GM21723 (cell line): ENCODE measurements at regions not wholly inside any gene's neighbourhood (a gene's known extent, or its start where the extent isn't known, plus 50 kb on each side); places are given as distances from the start of the nearest gene placed in this dataset.
"Not testable (repeated sequence)": the region's sequence is repeated elsewhere in the genome, so short reads cannot be mapped to it uniquely, and the experiment has no call there.

ENCODE experiments used
- ATAC-seq: cut with Tn5 transposase; IDR thresholded peaks from one replicate; pipeline ENCODE4 v1.9.1; 2021; ENCODE audit warnings: mild to moderate bottlenecking, moderate library complexity; ENCODE audit not compliant: unreplicated experiment

DNA sequence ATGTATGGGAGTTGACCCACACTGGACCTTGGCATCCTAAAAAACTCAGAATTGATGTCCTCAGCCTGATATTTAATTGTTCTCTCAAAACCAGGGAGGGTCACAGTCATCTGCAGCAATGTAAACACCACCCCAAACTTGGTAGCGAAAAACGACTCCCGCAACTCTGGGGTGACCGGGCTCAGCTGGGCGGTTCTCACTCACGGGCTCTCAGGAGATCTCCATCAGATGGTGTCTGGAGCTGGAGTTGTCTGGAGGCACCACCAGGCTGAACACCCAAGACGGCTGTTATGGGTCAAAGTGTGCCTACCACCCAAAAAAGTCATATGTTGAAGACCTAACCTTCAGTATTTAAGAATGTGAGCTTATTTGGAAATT lies 50.9 kb upstream of the NXT1 start:
- ATAC-seq: no peak

DNA sequence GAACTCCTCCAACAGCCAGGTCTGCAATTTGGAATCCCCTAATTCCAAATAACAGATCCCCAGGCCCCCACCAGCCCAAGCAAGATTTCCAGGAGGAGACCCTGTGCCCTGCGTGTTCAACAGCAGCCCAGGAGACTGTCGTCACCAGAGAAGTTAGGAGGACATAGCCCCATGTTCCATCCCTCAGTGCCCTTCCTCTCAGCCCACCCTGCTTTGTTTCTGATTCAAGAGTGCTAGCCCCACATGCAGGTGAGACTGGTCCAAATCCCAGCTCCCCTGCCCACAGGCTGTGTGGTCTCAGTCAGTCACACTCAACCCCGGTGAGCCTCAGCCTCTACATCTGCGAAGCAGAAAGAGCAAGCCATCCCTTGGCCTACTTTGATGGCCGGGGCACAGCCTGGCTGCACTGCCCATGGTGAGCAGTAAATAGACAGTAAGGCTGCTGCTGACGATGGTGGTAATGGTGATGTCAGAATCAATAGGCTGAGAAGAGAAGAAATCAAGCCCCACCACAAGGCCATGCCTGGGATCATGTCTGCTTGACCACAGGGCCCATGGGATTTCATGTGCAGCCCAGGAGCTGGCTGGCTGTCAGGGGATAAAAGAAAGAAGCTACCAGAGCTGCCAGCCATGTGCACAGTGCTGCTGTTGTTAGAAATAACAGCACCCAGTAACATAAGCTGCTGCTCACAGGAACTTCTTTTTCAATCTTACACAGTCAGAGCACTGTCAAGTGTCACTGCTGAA lies 51.5 kb upstream of the NXT1 start:
- ATAC-seq: no peak

DNA sequence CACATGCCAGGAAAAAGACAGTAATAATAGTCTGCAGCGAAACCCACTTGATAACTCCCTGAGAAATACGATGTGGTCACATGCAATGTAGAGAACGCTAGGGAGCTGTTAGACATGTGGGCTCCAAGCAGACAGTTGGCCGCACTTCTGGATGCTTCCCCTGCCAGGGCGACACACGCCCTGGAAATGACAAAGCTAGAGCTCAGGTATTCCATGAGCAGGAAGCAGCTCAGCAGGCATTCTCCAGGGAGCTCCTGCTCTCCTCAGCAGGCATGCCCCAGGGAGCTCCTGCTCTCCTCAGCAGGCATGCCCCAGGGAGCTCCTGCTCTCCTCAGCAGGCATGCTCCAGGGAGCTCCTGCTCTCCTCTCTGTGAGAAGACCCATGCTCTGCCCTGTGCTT lies 52.4 kb upstream of the NXT1 start:
- no peak for ATAC-seq

DNA sequence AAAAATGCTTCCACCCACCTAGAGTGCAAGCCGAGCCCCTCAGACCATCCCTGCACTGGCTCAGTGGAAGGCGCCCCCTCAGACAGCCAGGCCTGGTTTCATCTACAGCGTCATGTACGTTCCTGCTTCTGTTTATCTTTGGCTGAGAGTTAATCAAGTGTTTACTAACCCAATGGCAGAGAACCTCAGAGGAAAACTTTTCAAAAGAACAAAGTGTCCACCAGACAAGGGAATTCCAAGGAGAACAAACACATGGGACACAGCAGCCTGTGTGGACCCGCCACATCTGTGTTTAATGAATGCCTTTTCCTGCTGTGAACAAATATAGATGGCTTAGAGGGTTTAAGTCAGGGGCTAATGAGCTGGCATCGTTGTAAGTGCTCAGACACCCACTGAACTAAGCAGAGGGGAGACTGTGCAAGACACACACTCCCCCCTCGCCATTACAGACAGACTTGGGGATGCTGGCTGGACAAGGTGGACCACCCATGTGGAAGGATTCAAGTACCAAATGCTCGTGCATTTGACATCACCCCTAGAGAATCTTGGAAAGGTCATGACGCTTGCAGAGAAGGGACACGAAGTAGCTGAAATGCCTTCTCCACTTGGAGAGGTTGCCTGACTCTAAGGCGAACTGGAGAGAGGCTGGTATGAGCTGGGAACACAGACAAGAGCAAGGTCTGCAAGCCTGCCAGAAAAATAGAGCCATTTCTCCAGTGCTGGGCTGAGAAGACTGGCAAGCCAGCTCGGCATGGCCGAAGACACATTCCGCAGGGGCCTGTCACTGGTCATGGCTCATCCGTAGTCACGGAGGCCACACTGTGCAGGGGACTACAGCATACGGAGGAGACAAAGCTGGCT lies 53.5 kb upstream of the NXT1 start:
- ATAC-seq: no peak

DNA sequence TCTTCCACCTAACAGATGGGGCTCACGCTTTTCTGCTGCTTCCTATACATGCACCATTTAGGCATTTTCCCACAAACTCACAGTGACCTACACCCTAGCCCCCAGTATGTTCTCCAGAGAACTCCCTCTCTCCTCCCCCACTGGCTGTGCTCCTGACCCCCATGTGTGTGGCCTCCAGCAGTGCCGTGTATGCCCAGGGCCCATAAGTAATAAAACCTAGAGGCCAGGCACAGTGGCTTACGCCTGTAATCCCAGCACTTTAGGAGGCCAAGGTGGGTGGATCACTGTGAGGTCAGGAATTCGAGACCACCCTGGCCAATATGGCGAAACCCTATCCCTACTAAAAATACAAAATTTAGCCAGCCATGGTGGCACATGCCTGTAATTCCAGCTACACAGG lies 54.7 kb upstream of the NXT1 start:
- no peak for ATAC-seq

DNA sequence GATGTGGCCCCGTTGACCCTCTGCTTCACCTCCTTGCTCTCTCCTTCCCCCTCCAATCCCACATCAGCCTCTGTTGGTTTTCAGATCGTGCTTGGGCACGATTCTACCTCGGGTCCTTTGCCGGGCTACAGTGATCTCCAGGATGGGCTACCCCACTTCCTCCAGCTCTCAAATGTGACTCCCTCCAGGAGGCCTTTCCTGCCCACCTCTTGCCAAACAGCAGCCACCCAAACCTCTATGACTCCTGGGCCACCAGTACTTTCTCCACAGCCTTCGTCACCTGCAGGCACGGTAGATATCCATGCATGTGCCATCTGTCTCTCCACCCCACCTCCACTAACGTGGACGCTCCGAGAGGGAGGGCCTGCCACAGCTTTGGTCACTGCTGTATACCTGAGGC lies 55.9 kb upstream of the NXT1 start:
- ATAC-seq: no peak

DNA sequence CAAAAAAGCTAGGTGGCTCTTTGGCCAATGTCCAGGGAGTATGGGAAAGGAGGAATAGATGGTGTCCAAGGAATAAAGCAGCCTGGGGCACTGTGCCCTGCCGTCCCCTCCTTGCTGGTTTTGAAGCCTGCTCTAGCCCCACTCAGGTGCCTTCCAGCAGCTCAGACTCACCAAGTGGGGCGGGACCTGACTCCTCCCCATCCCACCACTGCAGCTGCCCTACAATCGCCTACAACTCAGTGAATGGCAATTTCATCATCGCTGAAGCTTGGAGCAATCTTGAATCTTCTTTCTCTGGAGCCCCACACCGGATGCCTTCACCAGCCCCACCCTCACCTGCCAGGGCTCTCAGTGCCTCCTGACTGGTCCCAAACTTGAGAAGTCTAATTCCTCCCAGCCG lies 56.4 kb upstream of the NXT1 start:
- ATAC-seq: no peak

DNA sequence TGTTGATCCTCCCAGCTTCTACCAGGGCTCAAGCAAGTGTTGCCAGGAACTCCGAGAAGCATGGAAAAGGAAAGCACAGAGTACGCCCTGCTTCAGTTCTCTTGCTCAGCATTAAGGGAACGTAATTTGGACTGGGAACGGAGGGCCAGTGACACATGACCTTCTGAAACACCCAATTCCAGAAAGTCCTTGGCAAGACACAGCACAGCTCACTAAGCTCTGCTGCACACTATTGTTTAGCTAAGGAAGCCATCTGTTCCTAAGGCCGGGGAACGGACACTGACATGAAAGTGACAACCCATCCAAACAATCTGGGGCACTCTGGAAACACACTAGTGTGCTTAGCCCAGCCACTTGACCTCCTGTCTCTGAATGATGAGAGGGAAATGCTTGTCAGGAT lies 56.9 kb upstream of the NXT1 start:
- no peak for ATAC-seq

DNA sequence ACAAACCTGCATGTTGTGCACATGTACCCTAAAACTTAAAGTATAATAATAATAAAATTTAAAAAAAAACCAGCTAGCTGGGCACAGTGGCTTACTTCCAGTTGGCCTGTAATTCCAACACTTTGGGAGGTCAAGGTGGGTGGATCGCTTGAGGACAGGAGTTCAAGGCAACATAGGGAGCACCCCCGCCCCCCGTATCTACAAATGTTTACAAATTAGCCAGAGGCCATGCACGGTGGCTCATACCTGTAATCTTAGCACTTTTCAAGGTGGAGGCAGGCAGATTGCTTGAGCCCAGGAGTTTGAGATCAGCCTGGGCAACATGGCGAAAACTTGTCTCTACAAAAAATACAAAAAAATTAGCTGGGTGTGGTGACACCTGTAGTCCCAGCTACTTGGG lies 58.3 kb upstream of the NXT1 start:
- ATAC-seq: not testable (repeated sequence)

DNA sequence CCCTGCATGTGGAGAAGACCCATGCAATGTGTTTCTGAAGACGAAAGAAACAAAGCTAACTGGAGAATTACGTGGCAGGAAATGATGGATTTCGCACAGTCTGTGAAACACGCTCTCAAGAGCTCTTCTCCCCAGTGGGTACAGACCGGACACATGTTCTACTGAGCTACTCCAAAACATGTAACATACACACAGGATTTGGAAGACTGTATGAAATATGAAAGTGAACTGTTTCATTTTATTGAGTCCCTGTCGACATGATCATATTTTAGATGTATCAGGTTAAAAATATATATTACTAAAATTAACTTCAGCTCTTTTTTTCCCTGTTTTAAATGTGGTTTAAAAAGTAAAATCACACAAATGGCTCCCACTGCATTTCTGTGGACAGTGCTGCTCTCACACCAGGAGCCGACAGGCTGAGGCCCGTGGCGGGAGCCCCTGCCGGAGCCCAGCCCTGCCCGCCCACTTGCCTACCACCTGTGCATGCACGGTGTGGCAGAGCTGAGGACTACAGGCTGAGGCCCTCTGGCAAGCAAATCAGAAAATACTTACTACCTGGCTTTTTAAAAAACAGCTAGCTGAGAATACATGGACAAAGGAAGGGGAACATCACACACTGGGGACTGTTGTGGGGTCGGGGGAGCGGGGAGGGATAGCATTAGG lies 58.9 kb upstream of the NXT1 start:
- ATAC-seq: no peak

DNA sequence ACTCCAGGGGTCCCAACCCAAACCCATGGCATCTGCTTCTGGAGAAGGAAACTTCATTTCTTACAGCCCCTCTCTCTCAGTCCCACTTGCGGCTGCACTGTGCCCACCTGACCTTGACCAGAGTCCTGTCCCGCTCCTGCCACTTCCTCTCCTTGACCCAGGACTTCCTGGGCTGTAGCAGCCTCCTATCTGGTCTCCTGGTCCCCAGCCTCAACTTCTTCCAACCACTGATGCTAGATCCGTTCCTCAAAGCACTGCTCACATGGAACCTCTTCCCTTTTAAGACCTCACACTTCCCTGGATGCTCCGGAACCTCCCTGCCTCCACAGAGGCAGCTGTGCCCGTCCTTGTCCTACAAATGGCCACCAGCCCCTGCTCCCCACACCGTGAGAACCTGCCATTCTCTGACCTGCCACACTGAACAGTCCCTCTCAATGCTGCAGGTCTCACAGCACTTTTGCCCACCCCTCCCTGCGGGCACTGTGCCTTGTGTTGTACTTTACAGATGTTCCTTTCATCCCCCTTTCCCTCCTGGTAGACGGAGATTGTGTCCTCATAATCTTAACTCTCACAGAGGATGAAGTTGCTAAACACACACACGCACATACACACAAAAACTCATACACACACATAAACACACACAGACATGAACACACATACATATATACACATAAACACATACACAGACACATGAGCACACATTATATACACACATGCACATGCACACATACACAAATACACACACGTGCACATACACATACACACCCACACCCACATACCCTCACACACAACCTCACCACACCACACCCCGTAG lies 59.6 kb upstream of the NXT1 start:
- no peak for ATAC-seq

DNA sequence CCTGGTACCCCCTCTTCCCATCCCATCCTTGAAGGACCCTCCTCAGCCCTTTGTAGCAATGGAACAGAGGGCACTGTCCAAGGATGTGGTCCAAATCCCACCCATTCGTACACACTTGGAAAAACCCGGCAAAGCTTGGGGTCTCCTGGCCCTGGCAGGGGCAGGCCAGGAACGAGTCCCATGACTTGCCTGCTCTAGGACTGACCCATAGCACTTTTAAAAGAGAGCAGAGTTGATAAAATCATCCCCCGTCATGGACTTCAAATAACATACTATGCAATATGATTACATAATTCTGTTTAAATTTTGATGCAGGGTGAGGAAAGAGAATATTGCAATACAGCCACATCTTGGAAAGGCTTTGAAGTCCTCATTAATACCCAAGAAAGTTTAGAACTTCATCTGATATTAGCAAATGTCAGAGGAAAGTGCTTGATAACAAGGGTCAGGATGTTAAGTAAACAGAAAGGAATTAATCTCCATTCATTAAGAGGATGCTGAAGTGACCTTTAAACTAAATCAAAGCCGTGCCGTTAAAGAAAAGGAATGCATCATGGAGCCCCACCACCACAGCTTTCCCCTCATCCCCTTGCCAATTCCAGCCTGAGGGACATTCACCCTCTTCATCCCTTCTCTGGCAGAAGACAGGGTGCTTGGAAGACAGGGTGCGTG lies 60.7 kb upstream of the NXT1 start:
- no peak for ATAC-seq

DNA sequence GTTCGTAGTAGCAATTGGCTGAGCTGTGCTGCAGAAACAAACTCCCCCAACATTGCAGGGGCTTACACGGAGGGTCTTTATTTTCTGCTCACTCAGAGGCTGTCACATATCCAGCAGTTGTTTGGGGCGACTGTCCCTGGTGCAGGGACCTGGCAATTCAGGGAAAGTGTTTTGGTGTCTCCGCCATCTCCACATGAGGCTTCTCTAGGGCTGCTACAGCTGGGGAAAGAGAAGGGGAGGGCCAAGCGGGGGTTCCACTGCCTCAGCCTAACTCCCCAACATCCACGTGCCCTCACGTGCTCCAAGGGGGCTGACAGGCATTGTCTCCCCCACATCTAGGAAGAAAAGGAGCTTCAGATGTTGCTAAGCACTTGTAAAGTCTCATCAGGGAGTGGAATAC lies 61.3 kb upstream of the NXT1 start:
- ATAC-seq: no peak

DNA sequence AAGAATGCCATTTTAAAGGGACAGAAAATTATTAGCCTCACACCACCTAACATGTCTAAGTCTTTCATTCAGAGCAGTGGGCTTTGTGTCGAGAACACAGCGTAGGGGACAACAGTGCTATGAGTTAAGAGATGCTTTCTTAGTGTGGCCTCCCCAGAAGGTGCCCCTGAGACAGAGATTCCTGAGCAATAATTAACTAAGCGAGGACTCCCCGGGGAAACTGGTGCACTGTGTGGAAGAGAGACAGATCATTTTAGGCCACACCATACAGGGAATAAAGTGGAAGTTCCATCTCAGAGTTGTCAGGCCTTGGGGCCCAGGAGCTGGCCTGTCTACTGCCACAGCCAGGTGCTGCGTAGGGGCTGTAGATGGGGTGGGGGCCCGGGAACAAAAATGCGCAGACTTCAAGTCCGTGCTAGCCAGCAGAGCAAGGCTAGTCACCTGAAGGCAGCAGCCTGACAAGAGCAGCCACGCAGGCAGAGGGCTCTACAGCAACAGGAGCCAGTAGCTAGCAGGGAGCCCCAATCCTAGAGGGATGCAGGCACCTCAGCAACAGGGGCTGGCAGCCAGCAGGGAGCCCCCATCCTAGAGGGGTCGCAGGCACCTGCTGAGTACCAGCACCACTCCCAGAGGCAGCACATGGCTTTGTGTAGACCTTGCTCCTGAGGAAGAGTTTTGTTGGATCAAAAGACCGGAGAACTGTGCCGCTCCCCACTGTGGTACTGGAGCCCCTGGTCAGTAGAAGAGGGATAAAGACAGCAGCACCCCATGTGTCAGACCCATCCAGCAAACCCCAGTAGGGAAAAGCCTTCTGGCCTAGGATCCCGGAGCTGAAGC lies 63.0 kb upstream of the NXT1 start:
- ATAC-seq: no peak

DNA sequence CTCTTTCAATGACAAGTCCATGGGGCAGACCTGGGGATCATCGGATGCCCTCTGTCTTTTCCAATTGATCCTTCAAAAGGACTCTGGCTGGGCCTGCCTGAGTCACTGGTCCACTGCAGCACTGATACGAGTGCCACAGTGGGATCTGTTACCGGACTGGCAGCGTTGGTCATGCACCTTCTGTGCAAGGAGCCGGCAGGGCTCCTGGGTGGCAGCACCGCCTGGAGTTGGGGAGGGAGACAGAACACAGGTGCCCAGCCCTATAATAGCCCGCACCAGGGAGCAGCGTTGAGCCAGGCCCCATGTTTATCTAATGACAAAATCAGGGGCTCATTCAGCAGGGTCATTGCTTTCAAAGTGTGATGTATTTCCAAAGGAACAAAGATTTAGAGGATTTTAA lies 64.2 kb upstream of the NXT1 start:
- no peak for ATAC-seq

DNA sequence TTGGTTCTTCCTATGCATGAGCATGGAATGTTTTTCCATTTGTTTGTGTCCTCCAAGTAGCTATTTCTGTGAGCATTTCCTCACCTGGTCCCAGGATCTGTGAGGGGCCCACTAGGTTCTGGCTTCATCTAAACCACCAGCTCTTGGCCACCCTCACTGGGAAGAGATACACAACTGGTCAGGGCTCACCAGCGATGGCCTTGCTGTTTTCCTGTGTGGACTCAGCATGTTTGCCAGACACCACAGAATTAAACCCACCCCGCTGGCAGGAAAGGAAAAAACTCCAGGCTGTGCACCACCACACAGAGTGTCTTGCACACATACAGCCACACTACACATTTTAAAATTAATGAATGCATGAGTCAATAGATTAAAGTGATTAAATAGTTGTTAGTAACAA lies 65.1 kb upstream of the NXT1 start:
- no peak for ATAC-seq

DNA sequence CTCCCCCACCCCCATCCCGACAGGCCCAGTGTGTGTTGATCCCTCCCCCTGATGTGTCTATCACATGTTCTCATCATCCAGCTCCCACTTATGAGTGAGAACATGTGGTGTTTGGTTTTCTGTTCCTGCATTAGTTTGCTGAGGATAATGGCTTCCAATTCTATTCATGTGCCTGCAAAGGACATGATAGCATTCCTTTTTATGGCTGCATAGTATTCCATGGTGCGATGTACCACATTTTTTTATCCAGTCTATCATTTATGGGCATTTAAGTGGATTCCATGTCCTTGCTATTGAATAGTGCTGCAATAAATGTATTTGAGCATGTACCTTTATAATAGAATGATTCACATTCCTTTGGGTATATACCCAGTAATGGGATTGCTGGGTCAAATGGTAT lies 66.6 kb upstream of the NXT1 start:
- no peak for ATAC-seq

DNA sequence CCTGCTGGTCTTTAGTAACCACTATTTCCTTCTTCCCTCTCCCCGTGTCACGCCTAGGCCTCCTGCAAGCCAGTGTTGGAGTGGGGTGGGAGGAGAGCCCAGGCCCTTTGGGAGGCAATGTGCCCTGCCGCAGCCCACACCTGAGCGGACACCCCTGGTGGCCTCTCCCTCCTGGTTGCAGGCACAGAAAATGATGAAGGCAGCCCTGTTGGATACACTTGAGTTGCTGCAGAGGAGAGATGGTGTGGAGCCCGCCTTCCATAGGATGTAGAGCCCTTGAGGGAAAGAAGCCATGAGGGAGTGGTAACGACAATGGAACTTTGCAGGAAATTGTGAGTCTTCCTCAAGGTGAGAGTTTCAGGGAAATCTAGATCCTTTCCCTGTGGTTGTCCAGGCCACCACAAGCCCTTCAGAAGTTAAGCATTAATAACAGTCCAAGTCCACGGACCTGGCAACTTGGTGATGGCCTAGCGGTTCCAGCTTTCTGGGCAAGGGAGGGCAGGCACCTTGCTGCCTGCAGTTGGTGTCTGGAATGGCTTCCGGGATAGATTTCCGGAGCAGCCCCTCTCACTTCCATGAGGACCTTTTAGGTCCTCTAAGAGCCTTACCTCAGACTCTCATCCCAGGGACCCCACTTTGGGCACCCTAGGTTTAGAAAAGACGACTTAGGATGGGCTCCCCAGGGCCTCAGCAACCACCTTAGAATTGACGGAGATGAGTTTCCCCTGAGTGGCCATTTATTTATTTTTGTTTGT lies 67.3 kb upstream of the NXT1 start:
- ATAC-seq: no peak

DNA sequence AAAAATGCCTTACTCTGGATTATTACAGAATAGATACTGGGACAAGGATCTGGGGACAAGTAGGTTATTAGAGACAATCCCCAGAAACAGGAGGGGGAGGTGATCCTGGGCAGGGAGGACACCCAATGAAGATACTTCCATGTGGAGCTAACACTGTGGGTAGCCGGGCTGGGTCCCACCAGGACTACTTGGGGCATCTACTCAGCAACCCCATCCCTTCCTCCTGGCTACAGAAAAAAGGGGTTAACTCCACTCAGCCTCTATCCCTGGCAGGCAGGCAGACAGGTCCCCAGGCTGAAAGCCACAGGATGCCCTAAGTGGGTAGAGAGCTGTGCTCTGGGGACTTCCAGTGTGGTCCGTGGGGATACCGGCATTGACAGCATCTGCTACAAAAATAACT lies 68.0 kb upstream of the NXT1 start:
- ATAC-seq: no peak
